Left lobe of liver (tissue), 2 donors: ENCODE measurements at regions not wholly inside any gene's neighbourhood (a gene's known extent, or its start where the extent isn't known, plus 50 kb on each side); places are given as distances from the start of the nearest gene placed in this dataset.

Source experiments
- ATAC-seq: fragments of 200-7000 bp; cut with Tn5 transposase; one replicate; pipeline ENCODE4 v1.9.1; 2020; ENCODE audit warnings: mild to moderate bottlenecking, moderate library complexity
- DNase-seq: peaks from one replicate; pipeline ENCODE4 v3.0.0-alpha.2; 2020; ENCODE audit warnings: low spot score
- donor health status: DM: no; HTN: no; CAD: no; lungs with moderate emphysema.
- donor health status: DM: no; HTN: yes; CAD: no.

GRCh38 chr5:144103611-144104485 lies 66.6 kb downstream of the YIPF5 start:
- DNase-seq, result no peak
- ATAC-seq, result no peak

- ATAC-seq (no peak), DNase-seq (no peak)
Measured at GRCh38 chr5:144105371-144105770, 65.1 kb downstream of the YIPF5 start.

GRCh38 chr5:144108131-144108530 lies 62.3 kb downstream of the YIPF5 start:
- ATAC-seq, result no peak
- no peak for DNase-seq
